Vagina (tissue), 2 donors: ENCODE measurements at regions not wholly inside any gene's neighbourhood (a gene's known extent, or its start where the extent isn't known, plus 50 kb on each side); places are given as distances from the start of the nearest gene placed in this dataset.

Experiments used
- POLR2A ChIP-seq, 2 donors: fragments of 450-650 bp; IDR thresholded peaks; one replicate each; pipeline ENCODE4 v1.6.1; 2017; ENCODE audit warnings: antibody characterized with exemption in 2 of 2, mild to moderate bottlenecking in 2 of 2, moderate library complexity in 2 of 2
- POLR2AphosphoS5 ChIP-seq, 2 donors: sonication (generic); formaldehyde crosslinking; IDR thresholded peaks; one replicate each; pipeline ENCODE4 v1.9.0; 2017; ENCODE audit warnings: antibody characterized with exemption in 2 of 2, mild to moderate bottlenecking in 2 of 2, low read depth in 1 of 2; ENCODE audit not compliant: insufficient read depth in 1 of 2

GRCh38 chr1:73717976-73718375 lies 480.0 kb downstream of the LRRIQ3 start:
- TF ChIP-seq POLR2A (IDR thresholded peaks at IDR 0.05) (no peak), POLR2AphosphoS5 (IDR thresholded peaks at IDR 0.05; ENCODE audit: insufficient read depth in 1 of 2, low read depth in 1 of 2) (no peak)
